NCI-H1105 (cell line): ENCODE measurements at regions not wholly inside any gene's neighbourhood (a gene's known extent, or its start where the extent isn't known, plus 50 kb on each side); places are given as distances from the start of the nearest gene placed in this dataset.

Source experiments
- DNase-seq: peaks from one replicate; lab custom pipeline; 2025; lab: John Stamatoyannopoulos, UW

- no peak for DNase-seq
Observed at GRCh38 chr19:33900817-33901216, 104.1 kb downstream of the KCTD15 start.

GRCh38 chr19:33902395-33902794, 105.7 kb downstream of the KCTD15 start:
- DNase-seq = no peak

GRCh38 chr19:33902802-33903488, 106.3 kb downstream of the KCTD15 start:
- DNase-seq = no peak

GRCh38 chr19:33903489-33903850, 106.8 kb downstream of the KCTD15 start:
- no peak for DNase-seq

- DNase-seq = no peak
Observed at GRCh38 chr19:33904681-33905080, 108.0 kb downstream of the KCTD15 start.

GRCh38 chr19:33905473-33905936, 108.8 kb downstream of the KCTD15 start:
- no peak for DNase-seq

- DNase-seq = peak; percentile 3
Observed at GRCh38 chr19:33905937-33906577, 109.4 kb downstream of the KCTD15 start.

GRCh38 chr19:33906578-33907335, 110.1 kb downstream of the KCTD15 start:
- DNase-seq = no peak

GRCh38 chr19:33910922-33911321, 114.3 kb downstream of the KCTD15 start:
- DNase-seq = no peak

GRCh38 chr19:33914599-33914998, 117.9 kb downstream of the KCTD15 start:
- no peak for DNase-seq

- DNase-seq = no peak
Observed at GRCh38 chr19:33916792-33917191, 120.1 kb downstream of the KCTD15 start.

GRCh38 chr19:33919291-33919690, 122.6 kb downstream of the KCTD15 start:
- DNase-seq = no peak

GRCh38 chr19:33921165-33921564, 124.5 kb downstream of the KCTD15 start:
- DNase-seq = no peak

- DNase-seq = no peak
Observed at GRCh38 chr19:33926306-33926705, 129.6 kb downstream of the KCTD15 start.

- DNase-seq = no peak
Observed at GRCh38 chr19:33927789-33928457, 131.3 kb downstream of the KCTD15 start.

GRCh38 chr19:33928458-33928950, 131.8 kb downstream of the KCTD15 start:
- DNase-seq = no peak

- DNase-seq = no peak
Observed at GRCh38 chr19:33933931-33934330, 137.3 kb downstream of the KCTD15 start.

GRCh38 chr19:33938821-33939220, 142.2 kb downstream of the KCTD15 start:
- DNase-seq = no peak

GRCh38 chr19:33941133-33941532, 144.5 kb downstream of the KCTD15 start:
- DNase-seq = no peak

GRCh38 chr19:33946535-33947264, 150.0 kb downstream of the KCTD15 start:
- no peak for DNase-seq

- DNase-seq = no peak
Observed at GRCh38 chr19:33947265-33947964, 150.7 kb downstream of the KCTD15 start.
